NCI-H1048 (cell line): ENCODE measurements at regions not wholly inside any gene's neighbourhood (a gene's known extent, or its start where the extent isn't known, plus 50 kb on each side); places are given as distances from the start of the nearest gene placed in this dataset.
"Not testable (repeated sequence)": the region's sequence is repeated elsewhere in the genome, so short reads cannot be mapped to it uniquely, and the experiment has no call there.

ENCODE experiments used
- DNase-seq: peaks from one replicate; lab custom pipeline; 2025; lab: John Stamatoyannopoulos, UW

- no peak for DNase-seq
Measured at GRCh38 chr10:44101082-44101481, 283.8 kb downstream of the CXCL12 start.

GRCh38 chr10:44099511-44099910 is 285.4 kb downstream of the CXCL12 start:
- no peak for DNase-seq

- DNase-seq = not testable (repeated sequence)
Measured at GRCh38 chr10:44096217-44096616, 288.7 kb downstream of the CXCL12 start.

GRCh38 chr10:44089671-44090070 is 295.2 kb downstream of the CXCL12 start:
- DNase-seq = no peak

GRCh38 chr10:44087403-44087802 is 297.5 kb downstream of the CXCL12 start:
- DNase-seq = no peak

- no peak for DNase-seq
Measured at GRCh38 chr10:44083719-44084400, 301.0 kb downstream of the CXCL12 start.

GRCh38 chr10:44071479-44071878 is 313.4 kb downstream of the CXCL12 start:
- no peak for DNase-seq

- DNase-seq = no peak
Measured at GRCh38 chr10:44070282-44070681, 314.6 kb downstream of the CXCL12 start.

- no peak for DNase-seq
Measured at GRCh38 chr10:44069573-44069972, 315.3 kb downstream of the CXCL12 start.

GRCh38 chr10:44068716-44069482 is 316.0 kb downstream of the CXCL12 start:
- DNase-seq = no peak

- no peak for DNase-seq
Measured at GRCh38 chr10:44067432-44067831, 317.5 kb downstream of the CXCL12 start.

GRCh38 chr10:44066527-44067255 is 318.2 kb downstream of the CXCL12 start:
- no peak for DNase-seq

- no peak for DNase-seq
Measured at GRCh38 chr10:44065788-44066526, 318.9 kb downstream of the CXCL12 start.

GRCh38 chr10:44064987-44065787 is 319.7 kb downstream of the CXCL12 start:
- DNase-seq = no peak

GRCh38 chr10:44064317-44064716 is 320.6 kb downstream of the CXCL12 start:
- no peak for DNase-seq

GRCh38 chr10:44063686-44064085 is 321.2 kb downstream of the CXCL12 start:
- DNase-seq = no peak

- DNase-seq = no peak
Measured at GRCh38 chr10:44060719-44061118, 324.2 kb downstream of the CXCL12 start.

GRCh38 chr10:44060221-44060620 is 324.7 kb downstream of the CXCL12 start:
- no peak for DNase-seq

GRCh38 chr10:44058259-44058658 is 326.6 kb downstream of the CXCL12 start:
- no peak for DNase-seq

GRCh38 chr10:44056967-44057805 is 327.7 kb downstream of the CXCL12 start:
- no peak for DNase-seq
